CD4-positive, alpha-beta T cell treated with Interleukin-2 at 100 ng/mL for 4 hours (primary cell): ENCODE measurements at regions not wholly inside any gene's neighbourhood (a gene's known extent, or its start where the extent isn't known, plus 50 kb on each side); places are given as distances from the start of the nearest gene placed in this dataset.

Experiments used
- DNase-seq: peaks from one replicate; pipeline ENCODE4 v3.0.0-alpha.2; 2020; ENCODE audit warnings: low spot score

GRCh38 chrX:57848857-57849256, 61.4 kb downstream of the ZXDA start:
- DNase-seq, result no peak

- no peak for DNase-seq
These were observed 87.4 kb downstream of the ZXDA start for GRCh38 chrX:57822818-57823217.

DNA sequence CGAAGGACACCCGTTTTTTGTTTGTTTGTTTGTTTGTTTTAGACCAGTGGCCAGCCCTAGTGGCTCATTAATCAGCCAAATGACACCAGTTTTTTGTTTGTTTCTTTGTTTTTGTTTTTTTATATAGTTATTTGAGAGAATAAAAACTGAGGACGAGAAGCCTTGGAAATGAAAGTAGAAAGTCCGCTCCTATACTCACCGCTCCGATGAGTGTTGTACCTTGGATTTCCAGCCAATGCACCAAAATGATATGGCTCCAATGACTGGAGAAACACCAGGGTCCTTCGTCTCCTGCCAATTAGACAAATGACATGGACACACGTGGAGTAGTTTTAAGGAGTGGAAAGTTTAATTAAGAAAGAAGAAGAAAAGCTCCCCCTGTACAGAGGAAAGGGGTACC, 87.9 kb downstream of the ZXDA start:
- DNase-seq, result no peak

DNA sequence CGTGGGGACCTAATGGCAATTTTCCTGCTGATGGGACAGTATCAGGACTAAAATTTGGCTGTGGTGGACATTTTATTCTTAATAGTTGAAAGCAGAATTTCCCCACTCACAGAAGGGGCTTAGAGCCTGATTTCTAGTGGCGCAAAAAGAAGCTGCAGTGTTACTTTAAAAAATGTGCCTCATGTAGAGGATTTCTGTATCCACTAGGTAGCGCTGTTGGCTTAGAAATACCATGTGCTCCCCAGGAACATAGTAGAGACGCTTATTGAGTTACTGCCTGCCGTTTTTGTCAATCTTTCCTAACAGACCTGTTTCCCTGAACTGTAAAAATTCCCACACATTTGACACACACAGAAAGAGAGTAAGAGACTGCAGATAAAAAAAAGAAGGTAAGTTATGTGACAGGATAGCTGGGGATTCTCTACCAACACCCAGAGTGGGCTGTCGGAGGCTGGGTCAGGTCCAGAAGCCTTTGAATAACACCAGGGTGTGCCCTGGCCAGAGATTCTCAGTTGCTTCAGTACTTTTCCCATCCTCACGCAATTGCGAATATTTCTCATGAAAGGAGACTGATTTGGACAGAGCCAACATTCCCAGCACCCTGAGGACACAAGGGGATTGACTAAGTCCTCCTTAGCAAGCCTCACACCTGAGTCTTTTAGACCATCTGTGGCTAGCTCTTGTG, 88.4 kb downstream of the ZXDA start:
- DNase-seq, result peak; percentile 63

GRCh38 chrX:57817302-57817701, 93.0 kb downstream of the ZXDA start:
- peak; percentile 0 for DNase-seq

GRCh38 chrX:57772637-57773036, 92.6 kb upstream of the NLRP2B start:
- no peak for DNase-seq

DNA sequence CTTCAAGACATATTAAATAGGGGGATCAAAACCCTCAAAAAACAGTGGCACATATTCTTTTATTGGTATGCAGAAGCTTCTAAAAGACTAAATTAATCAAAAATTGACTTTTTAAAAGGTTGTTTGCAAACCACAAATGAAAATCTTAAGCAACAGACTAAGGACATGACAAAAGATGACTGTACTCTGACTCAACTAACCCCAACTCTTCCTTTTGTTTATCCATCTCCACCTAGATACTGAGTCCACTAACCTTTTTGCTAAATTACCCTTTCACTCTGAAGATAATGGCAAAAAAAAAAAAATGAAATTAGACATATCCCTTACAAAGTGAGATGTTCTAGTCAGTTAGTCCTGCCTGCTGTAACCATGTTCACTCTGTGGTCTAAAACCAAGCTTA, 91.6 kb upstream of the NLRP2B start:
- DNase-seq, result no peak

DNA sequence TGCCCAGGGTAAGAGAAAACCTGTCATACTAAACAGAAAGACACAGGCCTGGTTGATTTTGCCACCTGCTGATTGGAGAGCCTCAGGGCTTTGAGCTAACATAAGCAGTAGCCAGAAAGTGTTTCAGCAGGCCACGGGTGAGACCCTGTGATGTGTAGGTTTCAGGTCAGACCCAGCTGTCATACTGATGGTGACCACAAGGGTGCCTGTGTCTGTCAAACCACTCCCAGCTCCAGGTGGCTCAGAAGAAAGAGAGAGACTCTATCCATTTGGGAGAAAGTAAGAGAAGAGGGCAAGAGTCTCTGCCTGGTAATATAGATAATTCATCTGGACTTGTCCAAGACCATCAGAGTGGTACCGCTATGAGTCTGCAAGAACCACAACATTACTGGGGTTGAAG, 72.8 kb upstream of the NLRP2B start:
- no peak for DNase-seq

GRCh38 chrX:57741107-57741506, 61.0 kb upstream of the NLRP2B start:
- no peak for DNase-seq

GRCh38 chrX:57737881-57738280, 57.8 kb upstream of the NLRP2B start:
- no peak for DNase-seq
